GM23248 (cell line): ENCODE measurements at regions not wholly inside any gene's neighbourhood (a gene's known extent, or its start where the extent isn't known, plus 50 kb on each side); places are given as distances from the start of the nearest gene placed in this dataset.

Source experiments
- EZH2 ChIP-seq: fragments of 200-600 bp; sonication (generic); IDR thresholded peaks from 2 replicates; pipeline ENCODE4 v1.6.1; 2018; ENCODE audit warnings: antibody characterized with exemption, mild to moderate bottlenecking; ENCODE audit not compliant: insufficient read depth, poor library complexity, severe bottlenecking
- EZH2phosphoT487 ChIP-seq: fragments of 200-600 bp; sonication (generic); IDR thresholded peaks from 2 replicates; pipeline ENCODE4 v1.6.1; 2018; ENCODE audit warnings: antibody characterized with exemption, moderate library complexity, mild to moderate bottlenecking, low read depth; ENCODE audit not compliant: insufficient read depth

DNA sequence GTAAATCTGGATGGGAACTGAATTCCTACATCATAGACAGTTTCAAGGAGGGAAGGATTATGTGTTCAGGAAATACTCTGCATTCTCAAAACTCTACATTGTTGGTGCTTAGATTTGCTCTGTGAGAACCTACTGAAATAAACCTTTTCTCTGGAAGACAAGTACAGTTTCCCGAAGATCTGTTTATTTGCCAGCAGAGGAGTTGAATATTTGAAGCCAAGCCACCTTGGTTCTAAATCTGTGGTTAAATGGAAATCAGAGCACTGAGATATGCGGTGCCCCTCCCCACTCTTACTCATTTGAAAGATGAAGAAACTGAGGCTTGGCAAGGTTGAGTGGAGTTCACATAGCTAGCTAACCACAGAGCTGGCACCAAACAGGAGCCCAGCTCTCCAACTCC lies 146.3 kb upstream of the CTAGE1 start:
- TF ChIP-seq EZH2 (no peak), EZH2phosphoT487 (no peak)
